Common myeloid progenitor, CD34-positive (primary cell): ENCODE measurements at regions not wholly inside any gene's neighbourhood (a gene's known extent, or its start where the extent isn't known, plus 50 kb on each side); places are given as distances from the start of the nearest gene placed in this dataset.

ENCODE experiments used
- CTCF ChIA-PET: fragments of 350-600 bp; sonication (Branson Sonifier 250); formaldehyde crosslinking; loops from one replicate; lab custom pipeline; 2021; ENCODE audit warnings: antibody characterized with exemption; lab: Charles Lee
- POLR2A ChIA-PET: fragments of 350-600 bp; sonication (Branson Sonifier 250); formaldehyde crosslinking; loops from one replicate; lab custom pipeline; 2021; ENCODE audit warnings: antibody characterized with exemption; lab: Charles Lee
- DNase-seq, 3 donors: peaks; one replicate each; pipeline versions ENCODE4 v3.0.0 to v3.0.0-alpha.2; 2013
- H3K27ac ChIP-seq, 2 experiments: 1 replicate in 1 of 2; 2 replicates in 1 of 2; pipeline ENCODE4 v1.7.0; 2013; ENCODE audit warnings: inconsistent platforms in 2 of 2, low read length in 2 of 2, mild to moderate bottlenecking in 2 of 2, low read depth in 1 of 2, moderate library complexity in 1 of 2; ENCODE audit not compliant: severe bottlenecking in 2 of 2, insufficient read depth in 1 of 2, poor library complexity in 1 of 2
- H3K27me3 ChIP-seq, 5 experiments: replicated peaks in 2 of 5; 1 replicate in 3 of 5; 2 replicates in 2 of 5; pipeline versions ENCODE4 v1.6.1 to v1.7.0; 2013; ENCODE audit warnings: low read length in 4 of 5, mild to moderate bottlenecking in 2 of 5, moderate library complexity in 2 of 5, inconsistent platforms in 1 of 5; ENCODE audit not compliant: insufficient read depth in 5 of 5, control insufficient read depth in 4 of 5
- H3K36me3 ChIP-seq, 4 experiments: 1 replicate in 2 of 4; 2 replicates in 2 of 4; pipeline versions ENCODE4 v1.6.1 to v1.7.0; 2013; ENCODE audit warnings: low read length in 3 of 4, control low read depth in 1 of 4, mild to moderate bottlenecking in 1 of 4; ENCODE audit not compliant: control insufficient read depth in 4 of 4, insufficient read depth in 4 of 4
- H3K4me1 ChIP-seq, 4 experiments: 1 replicate in 3 of 4; 2 replicates in 1 of 4; pipeline versions ENCODE4 v1.6.1 to v1.7.1; 2013; ENCODE audit warnings: low read length in 3 of 4, mild to moderate bottlenecking in 3 of 4, control low read depth in 1 of 4, inconsistent platforms in 1 of 4, moderate library complexity in 1 of 4; ENCODE audit not compliant: control insufficient read depth in 4 of 4, insufficient read depth in 4 of 4; ENCODE audit errors: control extremely low read depth in 1 of 4
- H3K4me3 ChIP-seq, 7 experiments: 1 replicate in 4 of 7; 2 replicates in 3 of 7; pipeline versions ENCODE4 v1.5.1 to v1.7.0; 2013; ENCODE audit warnings: mild to moderate bottlenecking in 7 of 7, low read length in 6 of 7, moderate library complexity in 6 of 7, inconsistent platforms in 2 of 7, low read depth in 2 of 7, control low read depth in 1 of 7; ENCODE audit not compliant: insufficient read depth in 4 of 7, control insufficient read depth in 1 of 7; ENCODE audit errors: extremely low read depth in 1 of 7
- H3K9me3 ChIP-seq, 5 experiments: 1 replicate in 4 of 5; 2 replicates in 1 of 5; pipeline versions ENCODE4 v1.6.1 to v1.7.1; 2013; ENCODE audit warnings: low read length in 4 of 5, mild to moderate bottlenecking in 2 of 5, inconsistent platforms in 1 of 5, low read depth in 1 of 5, moderate library complexity in 1 of 5; ENCODE audit not compliant: control insufficient read depth in 4 of 5, insufficient read depth in 2 of 5; ENCODE audit errors: control extremely low read depth in 1 of 5
- WGBS: methylation state at CpG from one replicate; pipeline ENCODE4 v1.1.5; 2013; ENCODE audit not compliant: insufficient coverage; 5-methylcytosine and 5-hydroxymethylcytosine counted together

DNA sequence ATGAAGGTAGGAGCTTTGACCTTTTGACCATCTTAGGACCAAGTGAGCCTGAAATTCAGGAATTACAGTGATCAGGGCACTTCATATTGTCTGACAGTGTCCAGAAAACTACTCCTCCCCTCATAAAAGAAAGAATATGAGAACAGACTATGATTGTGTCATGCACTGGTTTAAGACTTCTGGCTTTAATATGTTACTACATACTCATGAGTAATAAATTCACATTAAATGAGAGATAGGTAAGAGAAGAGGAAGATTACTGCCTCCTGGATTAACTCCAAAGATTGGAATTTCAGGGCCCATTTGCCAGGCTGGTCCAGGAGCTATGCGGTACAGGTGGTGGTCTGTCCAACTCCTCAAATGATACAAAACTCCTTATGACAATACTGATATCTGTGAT is 213.5 kb upstream of the ADRA1B start:
- DNase-seq, result no peak
- H3K27me3 ChIP-seq, result peaks cover 0 to 3% (median 0%) of the 10 kb centered on the region in 5 experiments
- no peaks in the 10 kb centered on the region for H3K36me3 ChIP-seq
- no peak overlapping the region for H3K4me3 ChIP-seq
- no peaks in the 10 kb centered on the region for H3K4me1 ChIP-seq
- peaks cover 0 to 9% (median 3%) of the 10 kb centered on the region in 5 experiments for H3K9me3 ChIP-seq
- CTCF ChIA-PET, result interaction anchor here (0.6 to 1.2 kb wide), 2 partner anchors 33 to 646 kb away, joined by 3 read pairs; no protein-coding TSS in a partner anchor
- no CpG with 5 or more reads among the region's 1 CpG for WGBS
- POLR2A ChIA-PET, result no interaction called here
- no peak overlapping the region for H3K27ac ChIP-seq

DNA sequence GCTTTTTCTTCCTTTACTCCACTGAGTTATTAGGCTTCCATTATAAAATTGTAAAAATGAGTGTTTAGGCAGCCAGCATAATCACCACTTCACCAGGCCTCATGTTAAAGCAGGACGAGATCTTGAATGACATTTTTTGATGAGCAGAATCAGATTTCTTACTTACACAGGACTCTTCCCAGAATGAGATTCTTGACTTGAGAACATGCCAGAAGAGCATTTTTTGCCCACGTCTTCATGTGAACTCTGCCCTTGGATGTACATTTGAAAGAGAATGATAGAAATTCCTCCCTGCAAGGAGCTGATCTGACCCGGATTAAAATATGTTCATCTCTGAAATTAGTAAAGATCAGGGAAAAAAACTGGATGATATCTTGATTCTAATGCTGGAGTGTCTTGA is 212.1 kb upstream of the ADRA1B start:
- Histone ChIP-seq H3K27ac (no peak overlapping the region), H3K36me3 (no peaks in the 10 kb centered on the region), H3K27me3 (peaks cover 0 to 3% (median 0%) of the 10 kb centered on the region in 5 experiments), H3K4me1 (no peaks in the 10 kb centered on the region), H3K9me3 (peaks cover 0 to 14% (median 4%) of the 10 kb centered on the region in 5 experiments), H3K4me3 (no peak overlapping the region)
- POLR2A ChIA-PET, result interaction anchor here (0.7 kb wide), 1 partner anchor 12 kb away, joined by 3 read pairs; no protein-coding TSS in a partner anchor
- 84% methylated on average over 3 of the region's 3 CpGs for WGBS
- no peak for DNase-seq
- CTCF ChIA-PET, result interaction anchor here (1.3 kb wide), 1 partner anchor 13 kb away, joined by 3 read pairs; no protein-coding TSS in a partner anchor

DNA sequence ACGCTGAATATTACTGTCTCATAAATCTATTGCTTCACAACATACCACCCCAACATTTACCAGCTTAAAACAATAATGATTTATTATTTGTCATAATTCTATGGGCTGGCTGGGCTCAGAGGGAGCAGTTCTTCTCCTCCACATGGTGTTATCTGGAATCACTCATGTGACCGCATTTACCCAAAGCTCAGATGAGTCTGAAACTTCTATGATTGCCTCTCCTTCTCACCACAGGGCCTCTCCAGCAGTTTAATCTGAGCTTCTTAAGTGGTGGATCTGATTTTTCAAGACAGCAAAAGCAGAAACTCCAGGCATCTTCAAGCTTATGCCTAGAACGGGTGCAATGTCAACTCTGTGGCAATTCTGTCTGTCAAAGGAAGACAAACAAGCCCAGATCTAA is 210.3 kb upstream of the ADRA1B start:
- no peaks in the 10 kb centered on the region for H3K36me3 ChIP-seq
- no peak overlapping the region for H3K27ac ChIP-seq
- CTCF ChIA-PET, result interaction anchor here (0.8 kb wide), 1 partner anchor 14 kb away, joined by 3 read pairs; no protein-coding TSS in a partner anchor
- H3K9me3 ChIP-seq, result peaks cover 0 to 17% (median 4%) of the 10 kb centered on the region in 5 experiments
- H3K4me3 ChIP-seq, result no peak overlapping the region
- H3K4me1 ChIP-seq, result no peaks in the 10 kb centered on the region
- POLR2A ChIA-PET, result no interaction called here
- H3K27me3 ChIP-seq, result peaks cover 0 to 3% (median 0%) of the 10 kb centered on the region in 5 experiments
- DNase-seq, result no peak
- 100% methylated on average over 2 of the region's 3 CpGs for WGBS

DNA sequence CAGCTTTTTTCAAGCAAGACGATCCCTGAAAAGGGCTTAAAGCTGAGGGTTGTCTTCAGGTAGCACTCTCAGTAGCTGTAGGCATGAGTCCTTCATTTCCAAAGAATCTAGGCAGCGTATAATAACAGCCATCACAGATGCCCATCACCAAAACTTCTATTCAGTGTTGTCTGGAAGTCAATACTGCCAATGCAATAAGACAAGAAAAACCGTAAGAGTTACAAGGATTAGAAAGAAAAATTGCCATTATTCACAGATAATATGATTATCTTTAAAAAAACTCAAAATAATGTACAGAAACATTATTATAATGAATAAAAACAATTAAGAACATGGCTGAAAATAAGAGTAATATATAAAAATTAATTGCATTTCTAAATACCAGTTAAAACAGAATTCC is 208.2 kb upstream of the ADRA1B start:
- no peak for DNase-seq
- H3K27ac ChIP-seq, result no peak overlapping the region
- H3K27me3 ChIP-seq, result peaks cover 0 to 1% (median 0%) of the 10 kb centered on the region in 5 experiments
- no peak overlapping the region for H3K4me3 ChIP-seq
- POLR2A ChIA-PET, result no interaction called here
- H3K9me3 ChIP-seq, result peaks cover 0 to 17% (median 4%) of the 10 kb centered on the region in 5 experiments
- WGBS, result 93% methylated on average over 2 of the region's 3 CpGs
- no peaks in the 10 kb centered on the region for H3K4me1 ChIP-seq
- H3K36me3 ChIP-seq, result no peaks in the 10 kb centered on the region
- CTCF ChIA-PET, result no interaction called here

DNA sequence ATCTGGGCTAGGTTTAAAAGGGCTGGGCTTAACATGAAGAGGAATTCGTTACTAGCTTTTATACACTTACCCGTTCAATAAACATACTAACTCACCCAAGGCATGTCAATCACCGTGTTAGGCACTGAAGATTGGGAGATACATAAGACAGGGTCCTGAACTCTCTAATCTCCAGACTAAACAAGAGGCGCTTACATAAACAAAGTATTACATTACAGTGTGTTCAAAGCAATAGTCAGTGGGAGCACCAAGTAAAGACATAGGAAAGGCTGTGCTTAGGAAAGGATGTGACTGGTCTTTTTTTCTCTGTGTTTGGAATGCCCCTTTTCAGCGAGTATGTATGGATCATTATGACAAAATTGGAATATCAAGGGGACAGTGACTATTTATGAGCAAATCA is 203.6 kb upstream of the ADRA1B start:
- no peaks in the 10 kb centered on the region for H3K36me3 ChIP-seq
- H3K4me3 ChIP-seq, result no peak overlapping the region
- ChIA-PET POLR2A (interaction anchor here (0.7 kb wide), 1 partner anchor 92 kb away, joined by 3 read pairs; no protein-coding TSS in a partner anchor), CTCF (no interaction called here)
- H3K27ac ChIP-seq, result no peak overlapping the region
- no peaks in the 10 kb centered on the region for H3K27me3 ChIP-seq
- peaks cover 0 to 15% (median 4%) of the 10 kb centered on the region in 5 experiments for H3K9me3 ChIP-seq
- WGBS, result 80% methylated on average over 1 of the region's 5 CpGs
- no peak for DNase-seq
- no peaks in the 10 kb centered on the region for H3K4me1 ChIP-seq

DNA sequence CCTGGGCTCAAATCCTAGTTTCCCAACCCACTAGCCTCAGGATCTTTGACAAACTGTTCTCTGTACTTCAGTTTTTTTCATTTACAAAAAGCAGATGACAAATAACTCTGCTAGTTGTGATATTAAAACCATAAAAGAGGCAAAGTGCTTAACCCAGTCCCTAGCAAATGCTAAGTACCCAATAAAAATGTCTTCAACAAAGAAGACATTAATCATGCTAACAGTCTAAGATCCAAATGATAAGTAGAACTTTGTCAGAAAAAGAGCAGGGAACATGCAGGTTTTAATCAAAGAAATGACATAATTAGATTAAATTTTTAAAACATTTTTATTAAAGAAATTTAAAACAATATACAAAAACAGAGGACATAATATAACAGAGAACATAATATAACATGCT is 203.0 kb upstream of the ADRA1B start:
- CTCF ChIA-PET, result no interaction called here
- DNase-seq, result no peak

DNA sequence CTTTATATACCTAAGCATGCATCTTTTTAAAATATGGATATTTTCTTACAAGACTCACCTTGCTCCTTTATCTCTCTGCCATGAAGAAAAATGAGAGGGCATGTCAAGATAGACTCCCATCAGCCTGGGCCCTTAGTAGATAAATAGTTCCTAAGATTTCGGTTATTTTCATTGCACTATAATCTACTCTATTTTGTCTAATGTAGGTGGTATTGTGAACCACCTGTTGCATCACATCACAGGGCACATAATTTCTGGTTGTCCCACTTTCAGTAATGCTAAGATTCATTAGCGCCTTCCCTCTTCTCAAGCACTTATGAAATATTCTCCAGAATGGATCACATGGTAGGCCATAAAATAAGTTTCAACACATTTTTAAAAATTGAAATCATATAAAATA is 202.5 kb upstream of the ADRA1B start:
- Histone ChIP-seq H3K4me3 (no peak overlapping the region), H3K27me3 (no peaks in the 10 kb centered on the region), H3K36me3 (no peaks in the 10 kb centered on the region), H3K27ac (no peak overlapping the region), H3K4me1 (no peaks in the 10 kb centered on the region), H3K9me3 (peaks cover 0 to 8% (median 0%) of the 10 kb centered on the region in 5 experiments)
- DNase-seq, result no peak
- ChIA-PET CTCF (no interaction called here), POLR2A (no interaction called here)
- WGBS, result no CpG with 5 or more reads among the region's 2 CpGs

More for the DNA sequence above, 203.0 kb upstream of the ADRA1B start:
- POLR2A ChIA-PET, result interaction anchor here (0.7 kb wide), 1 partner anchor 92 kb away, joined by 3 read pairs; no protein-coding TSS in a partner anchor
- no peak overlapping the region for H3K4me3 ChIP-seq
- no peaks in the 10 kb centered on the region for H3K27me3 ChIP-seq
- H3K27ac ChIP-seq, result no peak overlapping the region
- H3K36me3 ChIP-seq, result no peaks in the 10 kb centered on the region
- peaks cover 0 to 11% (median 0%) of the 10 kb centered on the region in 5 experiments for H3K9me3 ChIP-seq
- no peaks in the 10 kb centered on the region for H3K4me1 ChIP-seq
